Colonic mucosa (tissue), 4 donors: ENCODE measurements at regions not wholly inside any gene's neighbourhood (a gene's known extent, or its start where the extent isn't known, plus 50 kb on each side); places are given as distances from the start of the nearest gene placed in this dataset.

Source experiments
- DNase-seq: peaks from one replicate; pipeline ENCODE4 v3.0.0-alpha.2; 2020
- H3K27ac ChIP-seq: fragments of 200-600 bp; one replicate; pipeline ENCODE4 v1.8.0; 2021
- H3K27me3 ChIP-seq: fragments of 200-600 bp; one replicate; pipeline ENCODE4 v1.8.0; 2021
- H3K36me3 ChIP-seq: fragments of 200-600 bp; one replicate; pipeline ENCODE4 v1.8.0; 2021
- H3K4me1 ChIP-seq: fragments of 200-600 bp; one replicate; pipeline ENCODE4 v1.8.0; 2021; ENCODE audit warnings: mild to moderate bottlenecking
- H3K4me3 ChIP-seq: fragments of 200-600 bp; one replicate; pipeline ENCODE4 v1.8.0; 2021
- H3K9ac ChIP-seq, 2 donors: one replicate each; pipeline ENCODE4 v1.7.0; 2013; ENCODE audit warnings: control low read depth in 2 of 2, low read depth in 2 of 2, low read length in 2 of 2
- H3K9me3 ChIP-seq: fragments of 200-600 bp; one replicate; pipeline ENCODE4 v1.8.0; 2021
- CTCF ChIP-seq: fragments of 200-600 bp; IDR thresholded peaks from one replicate; pipeline ENCODE4 v1.8.0; 2022; ENCODE audit warnings: antibody characterized with exemption, mild to moderate bottlenecking
- intact Hi-C: fragments of 100-400 bp; cut with DNase I; formaldehyde crosslinking; loops from one replicate; pipeline ENCODE4 v1.14.1; 2022
- donor health status: healthy.
- donor health status: DM: no; HTN: no; CAD: no.
- donor health status: DM: no; HTN: no; CAD: no.

- no peaks in the 10 kb centered on the region for H3K9me3 ChIP-seq
- TF ChIP-seq CTCF = no peak
- no peak for DNase-seq
- no peaks in the 10 kb centered on the region for H3K36me3 ChIP-seq
- H3K4me3 ChIP-seq = no peak overlapping the region
- H3K4me1 ChIP-seq = no peaks in the 10 kb centered on the region
- H3K27ac ChIP-seq = no peak overlapping the region
- H3K27me3 ChIP-seq = no peaks in the 10 kb centered on the region
- no peak overlapping the region for H3K9ac ChIP-seq
- intact Hi-C loops = no loop called here
Measured at GRCh38 chrX:139077281-139078250, 366.0 kb upstream of the FGF13 start.

GRCh38 chrX:139063364-139063763 is 351.8 kb upstream of the FGF13 start:
- Histone ChIP-seq H3K4me1 (no peaks in the 10 kb centered on the region), H3K9me3 (no peaks in the 10 kb centered on the region), H3K36me3 (no peaks in the 10 kb centered on the region), H3K4me3 (no peak overlapping the region), H3K9ac (no peak overlapping the region), H3K27ac (no peak overlapping the region), H3K27me3 (no peaks in the 10 kb centered on the region)
- TF ChIP-seq CTCF = no peak
- DNase-seq = no peak
- intact Hi-C loops = no loop called here

GRCh38 chrX:139058831-139059495 is 347.4 kb upstream of the FGF13 start:
- intact Hi-C loops = no loop called here
- no peak for DNase-seq
- no peaks in the 10 kb centered on the region for H3K9me3 ChIP-seq

GRCh38 chrX:139052461-139052860 is 340.9 kb upstream of the FGF13 start:
- TF ChIP-seq CTCF = no peak
- Histone ChIP-seq H3K4me3 (no peak overlapping the region), H3K27ac (no peak overlapping the region), H3K9me3 (no peaks in the 10 kb centered on the region), H3K9ac (no peak overlapping the region), H3K4me1 (no peaks in the 10 kb centered on the region), H3K27me3 (no peaks in the 10 kb centered on the region), H3K36me3 (no peaks in the 10 kb centered on the region)
- intact Hi-C loops = no loop called here
- DNase-seq = no peak

More at GRCh38 chrX:139058831-139059495, 347.4 kb upstream of the FGF13 start:
- H3K4me3 ChIP-seq = no peak overlapping the region
- H3K4me1 ChIP-seq = no peaks in the 10 kb centered on the region
- H3K27ac ChIP-seq = no peak overlapping the region
- H3K36me3 ChIP-seq = no peaks in the 10 kb centered on the region
- H3K9ac ChIP-seq = no peak overlapping the region
- TF ChIP-seq CTCF = no peak
- no peaks in the 10 kb centered on the region for H3K27me3 ChIP-seq

GRCh38 chrX:139049465-139049864 is 337.9 kb upstream of the FGF13 start:
- Histone ChIP-seq H3K4me3 (no peak overlapping the region), H3K27ac (no peak overlapping the region), H3K9ac (no peak overlapping the region), H3K4me1 (no peaks in the 10 kb centered on the region), H3K9me3 (no peaks in the 10 kb centered on the region), H3K27me3 (no peaks in the 10 kb centered on the region), H3K36me3 (no peaks in the 10 kb centered on the region)
- no peak for TF ChIP-seq CTCF
- DNase-seq = no peak
- intact Hi-C loops = no loop called here
